HG03095 (cell line): ENCODE measurements at regions not wholly inside any gene's neighbourhood (a gene's known extent, or its start where the extent isn't known, plus 50 kb on each side); places are given as distances from the start of the nearest gene placed in this dataset.
A peak's percentile ranks its signal among the peaks of the same experiment; 100 is the strongest.
"Not testable (repeated sequence)": the region's sequence is repeated elsewhere in the genome, so short reads cannot be mapped to it uniquely, and the experiment has no call there.

Source experiments
- ATAC-seq: cut with Tn5 transposase; IDR thresholded peaks from one replicate; pipeline ENCODE4 v1.9.1; 2021; ENCODE audit warnings: moderate library complexity; ENCODE audit not compliant: unreplicated experiment

- ATAC-seq: no peak
Measured at GRCh38 chr2:237194906-237195305, 109.2 kb downstream of the COPS8 start.

- ATAC-seq: no peak
Measured at GRCh38 chr2:237195396-237196120, 109.9 kb downstream of the COPS8 start.

- ATAC-seq: no peak
Measured at GRCh38 chr2:237196409-237196808, 110.7 kb downstream of the COPS8 start.

- ATAC-seq: no peak
Measured at GRCh38 chr2:237196866-237197618, 111.4 kb downstream of the COPS8 start.

GRCh38 chr2:237198164-237198855 is 112.6 kb downstream of the COPS8 start:
- no peak for ATAC-seq

- ATAC-seq: no peak
Measured at GRCh38 chr2:237199082-237199481, 113.4 kb downstream of the COPS8 start.

- no peak for ATAC-seq
Measured at GRCh38 chr2:237199577-237199976, 113.9 kb downstream of the COPS8 start.

- no peak for ATAC-seq
Measured at GRCh38 chr2:237200462-237200861, 114.8 kb downstream of the COPS8 start.

GRCh38 chr2:237201461-237202287 is 116.0 kb downstream of the COPS8 start:
- peak; percentile 86 for ATAC-seq

GRCh38 chr2:237202288-237203030 is 116.8 kb downstream of the COPS8 start:
- no peak for ATAC-seq

- no peak for ATAC-seq
Measured at GRCh38 chr2:237205043-237205541, 119.4 kb downstream of the COPS8 start.

- no peak for ATAC-seq
Measured at GRCh38 chr2:237205561-237205971, 119.9 kb downstream of the COPS8 start.

GRCh38 chr2:237207646-237208045 is 122.0 kb downstream of the COPS8 start:
- no peak for ATAC-seq

- no peak for ATAC-seq
Measured at GRCh38 chr2:237208373-237209260, 122.9 kb downstream of the COPS8 start.

- ATAC-seq: no peak
Measured at GRCh38 chr2:237209885-237210284, 124.2 kb downstream of the COPS8 start.

GRCh38 chr2:237210297-237210696 is 124.6 kb downstream of the COPS8 start:
- no peak for ATAC-seq

GRCh38 chr2:237210763-237211162 is 125.1 kb downstream of the COPS8 start:
- ATAC-seq: no peak

GRCh38 chr2:237212356-237213279 is 126.9 kb downstream of the COPS8 start:
- ATAC-seq: not testable (repeated sequence)
